ENCODE measurements at regions not wholly inside any gene's neighbourhood (a gene's known extent, or its start where the extent isn't known, plus 50 kb on each side); places are given as distances from the start of the nearest gene placed in this dataset.

DNA sequence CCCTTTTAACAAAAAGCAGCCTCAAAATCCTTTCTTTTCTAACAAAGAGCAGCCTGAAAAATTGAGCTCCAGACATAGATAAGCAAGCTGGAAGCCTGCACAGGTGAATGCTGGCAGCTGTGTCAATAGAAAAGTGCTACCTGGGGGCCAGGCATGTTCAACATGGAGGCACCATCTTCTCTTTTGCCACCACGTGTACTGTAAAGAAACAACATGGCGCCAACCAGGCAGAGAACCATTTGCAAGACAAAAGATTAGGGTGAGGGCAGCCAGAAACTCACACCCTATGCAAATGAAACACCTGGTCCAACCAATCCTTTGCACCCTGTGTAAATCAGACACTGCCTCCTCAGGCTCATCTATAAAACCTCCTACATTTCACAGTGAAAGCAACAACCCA, 96.0 kb downstream of the ACTL7B start:
- Mint-ChIP-seq H3K4me1 (ENCODE audit: unreplicated experiment) (no peaks in the 10 kb centered on the region), H3K27me3 (ENCODE audit: unreplicated experiment) (peaks cover 2% of the 10 kb centered on the region), H3K36me3 (ENCODE audit: unreplicated experiment) (no peaks in the 10 kb centered on the region), H3K9me3 (ENCODE audit: unreplicated experiment) (no peaks in the 10 kb centered on the region), H3K4me3 (ENCODE audit: unreplicated experiment) (no peak overlapping the region), H3K27ac (ENCODE audit: unreplicated experiment) (no peak overlapping the region)
- TF ChIP-seq, protein P1, sequence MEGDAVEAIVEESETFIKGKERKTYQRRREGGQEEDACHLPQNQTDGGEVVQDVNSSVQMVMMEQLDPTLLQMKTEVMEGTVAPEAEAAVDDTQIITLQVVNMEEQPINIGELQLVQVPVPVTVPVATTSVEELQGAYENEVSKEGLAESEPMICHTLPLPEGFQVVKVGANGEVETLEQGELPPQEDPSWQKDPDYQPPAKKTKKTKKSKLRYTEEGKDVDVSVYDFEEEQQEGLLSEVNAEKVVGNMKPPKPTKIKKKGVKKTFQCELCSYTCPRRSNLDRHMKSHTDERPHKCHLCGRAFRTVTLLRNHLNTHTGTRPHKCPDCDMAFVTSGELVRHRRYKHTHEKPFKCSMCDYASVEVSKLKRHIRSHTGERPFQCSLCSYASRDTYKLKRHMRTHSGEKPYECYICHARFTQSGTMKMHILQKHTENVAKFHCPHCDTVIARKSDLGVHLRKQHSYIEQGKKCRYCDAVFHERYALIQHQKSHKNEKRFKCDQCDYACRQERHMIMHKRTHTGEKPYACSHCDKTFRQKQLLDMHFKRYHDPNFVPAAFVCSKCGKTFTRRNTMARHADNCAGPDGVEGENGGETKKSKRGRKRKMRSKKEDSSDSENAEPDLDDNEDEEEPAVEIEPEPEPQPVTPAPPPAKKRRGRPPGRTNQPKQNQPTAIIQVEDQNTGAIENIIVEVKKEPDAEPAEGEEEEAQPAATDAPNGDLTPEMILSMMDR (IDR thresholded peaks at IDR 0.05) = no peak
- no peak for DNase-seq (ENCODE audit: extremely low spot score, unreplicated experiment)

DNA sequence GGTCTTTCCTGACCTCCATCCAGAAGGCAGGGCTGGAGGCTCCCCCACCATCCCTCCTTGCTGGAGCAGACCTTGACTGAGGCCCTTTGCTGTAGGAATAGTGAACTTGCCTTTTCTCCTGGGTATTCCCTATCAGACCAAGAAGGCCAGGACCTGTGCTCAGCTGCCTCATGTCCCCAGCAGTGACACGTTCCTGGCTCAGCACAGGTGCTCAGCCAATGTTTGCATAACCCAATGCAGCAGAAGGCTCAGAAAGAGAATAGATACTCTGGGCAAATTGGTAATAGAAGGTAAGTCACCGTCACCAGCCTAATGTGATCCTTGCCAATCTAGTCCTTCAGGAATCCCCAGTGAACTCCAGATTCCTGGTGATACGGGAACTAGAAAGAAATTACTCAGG, 96.4 kb downstream of the ACTL7B start:
- no peak for DNase-seq (ENCODE audit: extremely low spot score, unreplicated experiment)
- Mint-ChIP-seq H3K4me1 (ENCODE audit: unreplicated experiment) (no peaks in the 10 kb centered on the region), H3K27ac (ENCODE audit: unreplicated experiment) (no peak overlapping the region), H3K9me3 (ENCODE audit: unreplicated experiment) (no peaks in the 10 kb centered on the region), H3K4me3 (ENCODE audit: unreplicated experiment) (no peak overlapping the region), H3K27me3 (ENCODE audit: unreplicated experiment) (peaks cover 1% of the 10 kb centered on the region), H3K36me3 (ENCODE audit: unreplicated experiment) (no peaks in the 10 kb centered on the region)
- TF ChIP-seq, protein P1 (IDR thresholded peaks at IDR 0.05) = no peak

DNA sequence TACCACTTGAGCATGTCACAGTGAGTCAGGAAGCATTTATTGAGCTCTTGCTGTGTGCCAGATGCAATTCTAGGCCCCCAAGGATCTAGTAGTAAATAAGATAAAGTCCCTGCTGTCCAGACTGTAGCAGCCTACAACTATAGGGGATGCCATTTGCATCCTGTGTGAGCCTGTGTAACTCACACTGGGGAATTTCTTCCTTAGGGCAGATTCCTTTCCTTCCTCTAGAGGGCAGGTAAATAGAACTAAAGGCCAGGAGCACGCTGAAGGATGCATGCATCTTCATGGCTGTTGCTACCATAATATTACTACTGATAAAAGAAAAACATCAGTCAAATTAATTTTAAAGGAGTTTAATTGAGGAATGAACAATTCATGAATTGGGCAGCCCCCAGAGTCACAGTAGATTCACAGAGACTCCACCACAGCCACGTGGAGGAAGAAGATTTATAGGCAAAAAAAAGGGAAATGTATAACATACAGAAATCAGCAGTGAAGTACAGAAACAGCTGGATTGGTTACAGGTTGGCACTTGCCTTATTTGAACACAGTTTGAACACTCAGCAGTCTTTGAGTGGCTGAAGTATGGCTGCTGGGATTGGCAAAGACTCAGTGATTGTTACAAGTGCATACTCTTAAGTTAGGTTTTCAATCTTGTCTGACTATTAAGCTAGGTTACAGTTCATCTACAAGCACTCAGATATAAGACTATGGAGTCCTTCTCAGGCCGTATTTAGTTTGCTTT, 98.9 kb downstream of the ACTL7B start:
- Mint-ChIP-seq H3K36me3 (ENCODE audit: unreplicated experiment) (no peaks in the 10 kb centered on the region), H3K27ac (ENCODE audit: unreplicated experiment) (no peak overlapping the region), H3K4me1 (ENCODE audit: unreplicated experiment) (no peaks in the 10 kb centered on the region), H3K27me3 (ENCODE audit: unreplicated experiment) (peaks cover 17% of the 10 kb centered on the region), H3K4me3 (ENCODE audit: unreplicated experiment) (no peak overlapping the region), H3K9me3 (ENCODE audit: unreplicated experiment) (no peaks in the 10 kb centered on the region)
- no peak for DNase-seq (ENCODE audit: extremely low spot score, unreplicated experiment)
- TF ChIP-seq, protein P1 (IDR thresholded peaks at IDR 0.05) = peak; percentile 22

DNA sequence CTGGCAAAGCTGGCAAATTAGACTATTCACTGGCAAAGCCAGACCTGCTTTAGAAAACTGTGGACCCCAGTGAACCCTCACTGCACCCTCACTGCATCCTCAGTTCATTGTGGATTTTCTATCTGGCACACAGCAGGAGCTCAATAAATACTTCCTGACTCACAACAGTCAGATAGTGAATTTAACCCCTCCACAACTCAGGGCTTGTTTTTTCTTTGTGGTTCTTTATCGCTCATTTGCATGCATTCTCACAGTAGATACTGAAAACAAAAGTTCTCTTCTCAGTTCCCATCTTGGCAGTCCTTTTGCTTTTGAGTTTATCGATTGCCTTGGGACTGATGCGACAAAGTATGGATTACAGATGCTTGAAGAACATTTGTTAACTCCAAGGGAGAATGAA, 99.8 kb downstream of the ACTL7B start:
- Mint-ChIP-seq H3K27me3 (ENCODE audit: unreplicated experiment) (peaks cover 17% of the 10 kb centered on the region), H3K4me3 (ENCODE audit: unreplicated experiment) (no peak overlapping the region), H3K27ac (ENCODE audit: unreplicated experiment) (no peak overlapping the region), H3K36me3 (ENCODE audit: unreplicated experiment) (no peaks in the 10 kb centered on the region), H3K9me3 (ENCODE audit: unreplicated experiment) (no peaks in the 10 kb centered on the region), H3K4me1 (ENCODE audit: unreplicated experiment) (no peaks in the 10 kb centered on the region)
- TF ChIP-seq, protein P1 (IDR thresholded peaks at IDR 0.05) = no peak
- no peak for DNase-seq (ENCODE audit: extremely low spot score, unreplicated experiment)

DNA sequence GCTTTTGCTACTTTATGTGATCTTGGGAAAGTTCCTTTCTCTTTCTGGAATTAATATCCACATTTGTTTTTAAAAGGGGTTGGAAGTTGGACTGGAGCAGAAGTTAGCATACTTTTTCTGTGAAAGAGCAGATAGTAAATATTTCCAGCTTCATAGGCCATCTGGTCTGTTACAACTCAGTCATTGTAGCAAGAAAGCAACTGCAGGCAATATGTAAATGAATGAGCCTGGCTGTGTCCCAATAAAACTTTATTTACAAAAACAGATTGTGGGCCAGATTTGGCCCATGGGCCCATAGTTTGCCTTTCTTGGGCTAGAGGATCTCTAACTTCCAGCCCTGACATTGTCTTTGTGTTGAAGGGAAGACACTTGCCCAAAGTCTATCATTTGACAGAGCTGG, 104.4 kb downstream of the ACTL7B start:
- Mint-ChIP-seq H3K4me1 (ENCODE audit: unreplicated experiment) (peaks cover 2% of the 10 kb centered on the region), H3K4me3 (ENCODE audit: unreplicated experiment) (no peak overlapping the region), H3K27me3 (ENCODE audit: unreplicated experiment) (peaks cover 17% of the 10 kb centered on the region), H3K27ac (ENCODE audit: unreplicated experiment) (no peak overlapping the region), H3K9me3 (ENCODE audit: unreplicated experiment) (no peaks in the 10 kb centered on the region), H3K36me3 (ENCODE audit: unreplicated experiment) (no peaks in the 10 kb centered on the region)
- TF ChIP-seq, protein P1 (IDR thresholded peaks at IDR 0.05) = no peak
- no peak for DNase-seq (ENCODE audit: extremely low spot score, unreplicated experiment)

Data from osteocyte (in vitro differentiated cells).